Effector CD4-positive, alpha-beta T cell (primary cell): ENCODE measurements at regions not wholly inside any gene's neighbourhood (a gene's known extent, or its start where the extent isn't known, plus 50 kb on each side); places are given as distances from the start of the nearest gene placed in this dataset.

Source experiments
- DNase-seq: peaks from one replicate; pipeline ENCODE4 v3.0.0-alpha.2; 2020

GRCh38 chr11:104652996-104653395 is 245.3 kb downstream of the CASP12 start:
- DNase-seq, result no peak

GRCh38 chr11:104650234-104650633 is 248.0 kb downstream of the CASP12 start:
- DNase-seq, result no peak

DNA sequence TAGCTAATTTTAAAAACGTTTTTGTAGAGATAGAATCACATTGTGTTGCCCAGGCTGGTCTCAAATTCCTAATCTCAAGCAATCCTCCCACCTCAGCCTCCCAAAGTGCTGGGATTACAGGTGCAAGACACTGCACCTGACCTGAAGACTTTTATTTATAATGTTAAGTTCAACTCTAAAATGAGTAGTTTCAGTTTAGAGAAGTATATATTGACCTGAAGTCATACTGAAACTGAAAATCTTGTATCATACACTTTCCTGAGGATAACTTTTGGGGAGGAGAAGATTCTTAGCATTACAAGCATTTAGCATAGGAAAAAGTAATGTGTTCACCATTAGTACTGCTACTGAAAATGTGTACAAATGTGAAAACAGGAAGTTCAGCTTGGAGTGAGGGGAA is 249.3 kb downstream of the CASP12 start:
- DNase-seq, result no peak

DNA sequence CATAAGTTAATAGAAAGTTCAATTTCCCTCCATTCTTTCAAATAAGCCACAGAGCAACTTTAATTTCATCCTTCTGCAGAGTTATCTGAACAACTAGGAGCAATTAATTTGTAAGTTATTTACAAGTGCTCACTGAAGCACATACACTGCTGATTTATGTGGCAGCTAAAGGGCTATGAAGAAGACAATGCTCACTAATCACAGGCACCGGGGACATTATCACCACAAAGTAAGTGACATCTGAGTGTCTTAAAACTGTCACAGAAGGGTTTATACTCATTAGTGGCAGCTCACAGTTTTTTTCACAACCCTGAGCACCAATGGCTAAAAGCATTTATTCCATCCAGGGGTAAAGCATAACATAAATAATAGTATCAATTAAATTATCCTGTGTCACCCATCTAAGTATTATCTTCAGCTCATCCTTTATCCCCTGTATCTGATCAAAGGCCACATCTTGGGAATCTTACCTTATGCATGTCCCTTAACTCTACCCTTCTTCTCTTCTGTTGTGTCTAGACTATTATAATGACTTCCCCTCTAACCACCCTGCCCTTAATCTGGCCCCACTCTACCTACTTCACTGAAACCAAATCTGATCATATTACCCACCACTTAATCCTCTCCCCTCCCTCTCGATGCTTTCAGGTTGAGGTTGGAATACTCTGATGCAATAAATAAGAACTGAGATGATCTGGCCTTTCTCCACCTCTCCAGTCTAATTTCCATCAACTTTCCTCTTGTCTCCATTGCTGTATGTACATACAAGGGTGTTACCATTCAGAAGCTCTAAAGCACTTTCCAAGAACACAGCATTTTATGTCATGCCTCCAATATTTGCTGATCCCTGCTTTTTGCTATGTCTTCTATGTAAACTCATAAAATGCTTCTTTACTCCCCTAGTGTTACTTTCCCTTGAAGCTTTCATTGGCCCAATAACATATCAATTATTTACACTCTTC is 252.7 kb downstream of the CASP12 start:
- DNase-seq, result no peak

DNA sequence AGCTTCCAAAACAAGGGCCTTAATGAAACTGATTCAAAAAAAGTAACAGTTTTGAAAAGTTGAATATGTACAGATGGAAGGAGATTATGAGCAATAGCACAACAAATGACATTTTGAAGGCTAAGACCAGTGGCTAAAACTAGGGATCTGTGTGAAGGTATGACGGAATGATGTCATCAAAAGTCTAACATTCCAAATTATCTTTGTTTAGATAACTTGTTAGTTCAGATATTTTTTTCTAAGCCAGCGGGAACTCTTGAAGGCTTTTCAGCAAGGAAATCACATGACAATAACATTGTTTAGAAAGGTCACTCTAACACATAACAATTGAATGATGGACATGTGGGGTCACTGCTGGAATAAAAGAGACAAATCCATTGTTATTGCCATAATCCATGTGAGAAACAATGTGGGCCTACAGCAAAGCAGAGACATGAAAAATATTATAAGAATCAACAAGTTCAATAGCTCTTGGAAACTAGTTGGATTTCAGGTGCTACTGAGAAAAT is 260.5 kb downstream of the CASP12 start:
- DNase-seq, result no peak

GRCh38 chr11:104633226-104633625 is 265.0 kb downstream of the CASP12 start:
- DNase-seq, result no peak

DNA sequence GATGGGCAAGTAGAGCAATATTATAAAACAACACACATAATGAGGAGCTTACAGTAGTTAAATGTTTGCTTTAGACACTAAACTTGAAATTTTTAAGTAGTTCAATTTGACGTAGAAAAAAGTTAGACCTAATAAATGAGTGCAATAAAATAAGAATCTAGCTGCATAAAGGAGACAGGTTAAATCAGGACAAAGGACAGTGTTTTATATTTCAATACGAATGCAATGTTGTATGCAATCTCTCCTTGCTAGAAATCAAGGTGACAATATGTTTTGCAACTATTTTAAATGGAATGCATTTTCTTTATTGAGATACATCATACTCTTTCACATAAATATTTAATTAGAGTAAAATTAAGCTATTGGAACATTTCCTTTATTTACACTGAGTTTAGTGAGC is 267.9 kb downstream of the CASP12 start:
- DNase-seq, result no peak

DNA sequence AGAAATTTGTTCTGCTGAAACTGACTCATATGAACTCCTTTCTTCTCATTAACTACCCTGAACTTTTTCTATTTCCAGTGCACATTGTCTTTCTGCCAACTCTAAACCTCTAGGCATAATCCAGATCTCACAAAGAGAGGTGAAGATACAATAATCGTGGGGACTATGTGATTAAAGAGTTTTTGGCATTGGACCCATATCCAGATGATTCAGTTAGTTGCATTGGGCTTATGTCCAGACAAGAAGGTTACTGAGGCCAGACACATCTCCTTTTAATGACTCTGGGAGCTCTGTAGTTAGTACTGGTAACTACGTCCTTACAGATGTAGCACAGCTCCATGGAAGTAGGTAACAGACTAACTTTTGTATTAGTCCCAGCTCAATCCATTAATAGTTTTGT is 273.0 kb downstream of the CASP12 start:
- DNase-seq, result no peak

- no peak for DNase-seq
Observed at GRCh38 chr11:104624021-104624420, 274.2 kb downstream of the CASP12 start.

DNA sequence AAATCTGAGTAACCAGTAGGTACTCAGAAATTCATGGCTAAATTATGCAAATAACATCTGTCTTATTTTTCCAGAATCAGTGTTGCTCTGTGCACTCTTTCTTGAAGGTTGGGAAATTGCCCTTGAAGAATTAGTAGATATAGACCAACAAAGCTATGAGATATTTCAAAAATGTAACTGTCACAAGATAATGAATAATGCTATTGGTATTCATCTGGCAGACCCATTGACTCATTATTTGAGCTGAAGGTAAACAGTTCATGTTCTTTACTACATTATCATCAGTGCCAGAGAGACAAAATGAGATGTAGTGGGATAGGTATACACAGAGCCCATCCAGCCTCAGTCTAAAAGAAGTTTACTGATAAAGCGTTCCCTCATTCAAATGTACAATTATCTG is 274.7 kb downstream of the CASP12 start:
- no peak for DNase-seq

DNA sequence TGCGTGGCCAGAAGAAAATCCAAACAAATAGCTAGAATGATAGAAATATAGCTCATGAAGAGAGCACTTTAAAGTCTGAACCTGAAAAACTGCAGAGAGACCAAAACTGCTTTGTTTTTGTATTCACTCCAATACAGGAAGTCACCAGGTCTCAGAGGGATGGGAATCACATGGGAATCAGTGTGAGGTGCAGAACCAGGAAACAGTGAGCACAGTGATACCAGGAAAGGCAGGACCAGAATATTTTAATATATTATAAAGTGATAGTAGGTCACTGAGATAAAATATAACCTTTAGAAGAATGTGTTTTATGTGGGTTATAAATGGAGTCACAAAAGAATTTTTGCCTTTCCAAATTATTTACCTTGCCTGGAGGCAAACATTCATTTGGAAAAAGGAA is 277.3 kb downstream of the CASP12 start:
- DNase-seq, result no peak

DNA sequence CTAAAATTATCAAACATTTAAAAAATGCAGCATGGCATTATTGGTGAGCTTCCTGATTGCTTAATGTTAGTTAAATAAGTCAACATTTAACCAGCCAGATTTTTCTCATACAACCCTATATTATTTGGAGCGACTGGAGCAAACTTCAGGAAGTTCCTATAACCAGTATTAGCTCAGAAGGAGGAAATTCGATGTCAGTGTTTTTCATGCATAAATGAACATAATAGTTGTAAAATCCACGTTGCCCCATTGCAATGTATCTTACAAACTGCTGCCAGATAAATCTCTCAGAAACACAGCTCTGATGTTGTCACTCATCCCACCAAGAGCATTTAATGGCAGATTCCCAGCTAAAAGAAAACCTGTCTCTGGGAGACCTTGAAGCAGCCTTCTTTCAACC is 278.5 kb downstream of the CASP12 start:
- no peak for DNase-seq

DNA sequence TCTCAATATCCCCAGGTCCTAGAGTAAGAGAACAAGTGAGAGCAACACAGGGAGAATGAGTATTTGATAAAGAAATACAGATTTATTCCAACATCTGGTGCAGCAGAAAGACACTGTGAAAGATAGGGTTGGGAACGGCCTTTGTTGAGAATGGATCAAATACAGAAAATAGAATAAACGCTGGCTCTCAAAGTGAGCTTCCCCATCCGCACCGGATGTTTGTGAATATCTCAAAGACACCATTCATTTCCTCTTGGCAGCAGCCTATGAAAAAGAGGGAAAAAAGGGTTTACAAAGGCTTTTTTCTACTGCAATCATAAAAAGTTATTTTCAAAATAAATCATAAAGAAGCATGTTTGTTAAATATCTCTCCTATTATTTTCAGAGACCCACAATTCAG is 279.3 kb downstream of the CASP12 start:
- no peak for DNase-seq

DNA sequence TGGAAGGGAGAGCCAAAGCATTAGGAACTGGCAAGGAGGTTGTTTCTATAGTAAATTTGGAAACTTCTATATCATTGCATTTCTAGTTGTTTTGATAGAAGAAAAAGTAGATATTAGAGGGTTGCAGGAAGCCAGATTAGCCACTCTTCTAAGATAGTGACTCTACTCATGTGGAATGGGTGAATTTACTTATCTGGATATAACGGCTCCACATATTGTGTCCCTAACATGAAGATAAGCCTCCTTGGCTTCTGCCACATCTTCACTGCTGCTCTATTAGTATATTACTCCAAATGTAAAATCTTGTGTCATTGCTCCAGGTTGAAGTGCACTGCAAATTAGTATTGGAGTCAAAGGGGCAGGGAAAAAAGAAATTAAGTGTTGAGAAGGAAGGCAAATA is 283.3 kb downstream of the CASP12 start:
- no peak for DNase-seq

- no peak for DNase-seq
Observed at GRCh38 chr11:104614117-104614680, 284.1 kb downstream of the CASP12 start.

GRCh38 chr11:104610635-104611034 is 287.6 kb downstream of the CASP12 start:
- no peak for DNase-seq

DNA sequence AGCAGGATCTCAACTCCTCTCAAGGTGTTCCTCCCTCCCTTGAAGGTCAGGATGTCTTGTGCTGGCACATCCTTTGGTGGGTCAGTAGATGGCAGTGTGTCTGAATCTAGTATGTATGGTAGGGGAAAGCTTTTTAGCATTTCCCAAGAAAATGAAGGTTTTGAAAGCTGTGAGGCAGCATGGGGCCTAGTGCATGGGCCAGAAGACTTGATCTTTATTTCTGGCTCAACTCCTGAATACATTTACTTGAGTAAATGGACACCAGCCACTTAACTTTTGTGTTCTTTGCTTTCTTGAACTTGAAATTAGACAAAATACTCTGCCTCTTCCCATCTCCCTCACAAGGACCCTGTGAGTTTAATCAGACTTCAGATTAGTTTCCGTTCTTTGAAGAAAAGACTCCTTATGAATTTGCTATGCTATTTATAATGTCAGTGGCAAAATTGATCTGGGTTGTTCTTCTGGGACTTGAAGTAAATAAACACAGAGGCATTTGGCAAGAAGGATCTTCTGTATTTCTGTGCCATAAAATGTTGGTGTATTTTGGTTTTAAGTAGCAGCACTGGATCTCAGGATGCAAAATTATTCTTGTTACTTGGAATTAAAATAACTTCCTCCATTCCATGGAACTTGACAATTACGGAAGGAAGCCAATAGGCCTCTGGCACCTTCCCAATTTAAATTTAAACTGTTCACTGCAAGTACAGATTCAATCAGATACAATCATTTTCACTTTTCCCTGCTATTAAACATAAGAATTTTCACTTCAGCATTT is 288.8 kb downstream of the CASP12 start:
- peak; percentile 12 for DNase-seq

GRCh38 chr11:104602643-104603042 is 295.6 kb downstream of the CASP12 start:
- no peak for DNase-seq

DNA sequence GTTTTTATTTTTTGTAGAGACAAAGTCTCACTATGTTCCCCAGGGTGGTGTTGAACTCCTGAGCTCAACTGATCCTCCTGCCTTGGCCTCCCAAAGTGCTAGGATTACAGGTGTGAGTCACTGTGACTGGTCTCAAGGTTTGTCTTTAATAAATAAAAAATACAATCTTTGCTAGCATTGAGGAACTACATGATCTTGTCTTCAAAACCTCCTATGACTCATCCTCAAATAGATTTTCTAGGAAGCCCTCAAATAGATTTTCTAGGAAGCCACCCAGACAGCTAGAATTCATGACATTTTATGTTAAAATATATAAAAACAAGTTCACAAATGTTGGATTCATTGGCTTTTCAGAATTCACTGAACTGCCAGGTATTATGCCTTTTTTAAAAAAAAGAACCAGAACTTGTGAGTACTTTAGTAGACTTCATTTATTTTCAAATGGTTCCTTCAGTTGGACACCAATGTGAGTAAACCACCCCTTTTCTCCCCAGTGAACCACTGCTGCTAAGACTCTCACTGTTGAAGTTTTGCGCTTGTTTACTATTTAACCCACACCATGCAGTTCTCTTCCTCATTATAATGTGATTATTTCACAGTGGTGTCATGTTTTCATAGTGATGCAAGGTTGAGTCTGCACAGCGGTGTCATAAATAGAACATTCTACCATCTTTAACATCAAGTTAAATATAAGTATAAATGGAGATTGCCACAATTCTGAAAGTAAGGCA is 303.9 kb downstream of the CASP12 start:
- no peak for DNase-seq

- no peak for DNase-seq
Observed at GRCh38 chr11:104588970-104589369, 309.3 kb downstream of the CASP12 start.

GRCh38 chr11:104588446-104588845 is 309.8 kb downstream of the CASP12 start:
- no peak for DNase-seq

GRCh38 chr11:104584823-104585222 is 313.4 kb downstream of the CASP12 start:
- no peak for DNase-seq

- DNase-seq, result no peak
Observed at GRCh38 chr11:104583857-104584256, 314.4 kb downstream of the CASP12 start.
